NCI-H345 (cell line): ENCODE measurements at regions not wholly inside any gene's neighbourhood (a gene's known extent, or its start where the extent isn't known, plus 50 kb on each side); places are given as distances from the start of the nearest gene placed in this dataset.
A peak's percentile ranks its signal among the peaks of the same experiment; 100 is the strongest.
"Not testable (repeated sequence)": the region's sequence is repeated elsewhere in the genome, so short reads cannot be mapped to it uniquely, and the experiment has no call there.

ENCODE experiments used
- DNase-seq: peaks from one replicate; lab custom pipeline; 2025; lab: John Stamatoyannopoulos, UW

DNA sequence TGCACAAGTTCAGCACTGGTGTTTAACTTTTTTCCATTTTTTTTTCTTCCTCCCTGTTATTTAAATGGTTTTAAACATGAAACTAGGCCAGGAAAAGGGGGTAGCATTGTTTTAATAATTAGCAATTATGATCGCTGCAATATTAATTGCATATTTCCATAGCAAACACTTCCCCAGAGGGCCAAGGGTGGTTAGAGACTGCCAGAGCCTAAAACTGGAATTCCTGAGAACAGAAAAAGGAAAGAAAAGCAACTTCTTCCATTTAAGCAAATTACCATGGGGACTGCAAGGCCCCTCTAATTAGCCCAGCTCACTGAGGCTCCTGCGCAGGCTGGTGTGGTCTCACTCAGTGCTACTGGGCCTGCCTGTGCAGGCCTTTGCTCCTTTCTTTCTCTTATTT, 201.5 kb downstream of the SMAD2 start:
- DNase-seq: no peak

DNA sequence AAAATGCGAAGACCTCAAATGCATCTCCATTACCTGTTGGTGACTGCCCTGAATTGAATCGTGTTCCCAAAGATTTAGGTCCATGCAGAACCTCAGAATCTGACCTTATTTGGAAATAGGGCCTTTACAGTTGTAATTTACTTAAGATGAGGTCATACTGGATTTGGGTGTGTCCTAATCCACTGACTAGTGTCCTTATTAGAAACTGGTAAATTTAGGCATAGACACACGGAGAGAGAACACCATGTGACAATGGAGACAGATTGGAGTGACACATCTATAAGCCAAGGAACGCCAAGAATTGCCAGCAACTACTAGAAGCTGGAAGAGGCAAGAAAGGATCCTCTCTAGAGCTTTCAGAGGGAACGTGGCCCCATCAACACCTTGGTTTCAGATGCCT, 203.1 kb downstream of the SMAD2 start:
- DNase-seq: no peak

DNA sequence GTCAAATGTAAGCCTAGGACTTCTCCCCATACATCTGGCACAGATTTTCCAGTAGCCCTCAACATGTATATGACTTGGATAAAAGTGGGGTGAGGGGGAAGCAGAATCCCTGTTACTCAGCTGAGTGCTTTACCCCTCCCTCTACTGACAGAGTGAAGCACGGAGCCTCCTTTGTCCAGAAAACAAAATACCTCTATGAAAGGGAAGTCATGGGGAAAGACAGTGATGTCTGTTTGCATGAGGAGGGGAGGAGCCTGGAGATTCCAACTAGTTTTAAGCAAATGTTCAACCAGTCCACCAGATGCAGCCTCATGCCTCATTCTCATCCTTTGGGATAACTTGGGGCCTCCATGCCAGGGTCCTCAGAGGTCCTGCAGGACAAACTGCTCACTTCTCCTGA, 203.9 kb downstream of the SMAD2 start:
- DNase-seq: peak; percentile 5

DNA sequence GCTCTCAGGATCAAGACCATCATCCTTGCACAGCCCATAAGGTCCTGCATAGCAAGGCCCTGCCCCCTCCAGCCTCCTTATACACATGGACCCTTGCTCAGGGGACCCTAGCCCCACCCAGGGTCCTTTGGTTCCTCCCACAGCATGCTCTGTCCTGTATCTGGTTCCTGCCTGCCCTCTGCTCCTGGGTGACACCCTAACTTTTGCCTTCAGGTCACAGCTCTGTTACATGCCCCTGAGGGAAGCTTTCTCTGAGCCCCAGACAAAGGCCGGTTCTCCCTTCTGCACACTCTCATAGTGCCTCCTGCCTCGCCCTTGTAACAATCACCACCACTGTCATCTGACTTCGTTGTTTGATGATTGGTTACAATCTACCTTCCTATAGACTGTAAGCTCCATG, 204.8 kb downstream of the SMAD2 start:
- no peak for DNase-seq

DNA sequence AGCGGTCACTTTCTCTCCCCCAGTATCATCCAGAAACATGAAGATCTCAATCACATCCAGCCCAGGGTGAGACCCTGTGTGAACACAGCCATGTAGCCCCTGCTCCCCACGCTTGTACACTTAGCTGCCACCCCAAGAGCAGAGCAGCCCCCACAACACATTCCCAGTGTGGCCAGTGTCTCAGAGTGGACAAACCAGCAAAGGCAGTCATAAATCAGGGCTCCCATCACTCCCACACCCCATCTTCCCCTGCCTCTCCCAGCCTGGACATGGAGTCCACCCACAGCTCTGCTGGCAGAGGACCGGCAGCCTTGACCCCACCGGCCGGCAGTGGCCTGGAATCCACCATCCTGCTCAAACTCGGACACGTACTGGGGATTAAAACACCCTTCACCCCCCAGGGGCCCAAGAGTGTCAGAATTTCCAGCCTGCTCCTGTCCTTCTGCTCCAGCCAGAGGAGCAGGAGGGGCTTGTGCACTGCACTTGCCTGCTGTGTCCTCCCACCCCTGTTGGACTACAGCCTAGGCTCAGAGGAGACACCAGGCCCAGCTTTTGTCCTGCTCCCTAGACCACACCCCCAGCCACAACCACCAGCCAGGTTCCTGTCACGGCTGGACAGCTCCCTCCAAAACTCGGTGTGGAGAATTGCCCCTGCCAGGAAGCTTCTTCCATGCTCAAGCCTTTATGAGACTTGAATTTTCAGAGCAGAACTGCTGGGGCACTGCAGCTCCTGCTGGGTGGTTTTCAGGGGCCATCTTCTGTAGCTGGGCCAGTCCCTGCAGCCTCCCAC, 206.1 kb downstream of the SMAD2 start:
- DNase-seq: no peak

DNA sequence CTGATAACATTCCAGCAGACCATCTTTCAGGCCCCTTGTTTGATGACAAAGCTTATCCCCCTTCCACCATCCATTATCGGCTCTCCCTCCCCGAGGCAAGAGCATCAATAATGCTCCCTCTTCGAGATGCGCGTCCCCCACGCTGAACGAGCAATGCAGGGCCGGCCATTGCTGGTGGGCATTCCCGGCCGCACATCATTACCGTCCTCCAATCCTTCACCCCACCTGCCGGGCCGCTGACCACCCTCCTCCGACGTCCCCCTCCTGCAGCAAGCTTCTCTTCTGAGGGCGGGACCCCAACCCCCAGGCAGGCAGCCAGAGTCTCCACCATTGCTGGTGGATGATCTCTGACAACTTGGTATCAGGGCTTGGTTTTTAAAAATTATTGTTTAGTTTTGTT, 208.6 kb downstream of the SMAD2 start:
- DNase-seq: no peak

DNA sequence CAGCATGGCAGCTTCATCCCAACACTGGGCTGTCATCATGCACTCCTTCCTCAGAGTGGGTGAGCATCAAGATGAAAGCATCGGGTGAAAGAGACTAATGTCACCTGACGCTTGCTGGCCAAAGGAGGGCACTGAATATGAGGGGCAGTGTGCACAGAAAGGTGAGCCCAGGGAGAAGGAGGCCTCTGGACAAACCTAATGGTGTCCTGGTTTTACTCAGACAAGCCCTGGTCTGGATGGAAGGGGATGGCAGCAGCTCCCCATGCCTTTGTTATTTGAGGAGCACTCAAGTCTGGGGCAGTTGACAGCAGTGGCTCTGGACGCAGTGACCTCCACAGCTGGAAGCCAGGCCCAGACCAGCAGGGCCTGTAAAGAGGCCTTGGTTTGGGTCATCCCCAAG, 209.7 kb downstream of the SMAD2 start:
- DNase-seq: no peak

DNA sequence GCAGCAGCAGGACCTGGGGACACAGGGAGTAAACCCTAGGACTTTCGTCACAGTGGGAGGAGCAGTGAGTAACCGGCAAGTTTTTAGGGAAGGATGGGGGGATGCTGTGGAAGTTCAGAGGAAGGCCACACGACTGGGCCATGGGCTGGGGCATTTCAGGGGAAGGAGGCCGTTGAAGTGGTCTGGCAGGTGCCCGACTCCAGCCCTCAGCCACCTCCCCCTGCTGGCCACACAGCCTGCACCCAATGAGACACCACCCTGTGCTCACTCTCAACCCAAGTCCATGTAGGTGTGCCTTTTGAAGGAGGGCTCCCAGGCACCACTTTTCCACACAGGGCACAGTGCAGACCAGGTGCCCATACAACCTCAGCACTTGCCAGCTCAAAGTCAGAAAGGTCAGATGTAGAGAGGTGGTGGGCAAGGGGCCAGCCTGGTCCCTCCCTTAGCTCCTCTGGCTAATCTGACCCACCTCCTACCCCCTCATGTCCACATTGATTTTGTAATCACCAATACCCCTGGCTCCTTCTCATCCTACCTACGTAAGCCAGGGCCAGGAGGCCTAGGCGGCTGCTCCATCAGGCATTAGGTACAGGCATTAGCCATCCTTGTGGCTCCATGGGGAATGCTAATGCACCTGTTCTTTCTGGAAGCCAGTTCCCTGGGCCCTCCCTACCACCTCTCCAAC, 211.2 kb downstream of the SMAD2 start:
- DNase-seq: no peak

DNA sequence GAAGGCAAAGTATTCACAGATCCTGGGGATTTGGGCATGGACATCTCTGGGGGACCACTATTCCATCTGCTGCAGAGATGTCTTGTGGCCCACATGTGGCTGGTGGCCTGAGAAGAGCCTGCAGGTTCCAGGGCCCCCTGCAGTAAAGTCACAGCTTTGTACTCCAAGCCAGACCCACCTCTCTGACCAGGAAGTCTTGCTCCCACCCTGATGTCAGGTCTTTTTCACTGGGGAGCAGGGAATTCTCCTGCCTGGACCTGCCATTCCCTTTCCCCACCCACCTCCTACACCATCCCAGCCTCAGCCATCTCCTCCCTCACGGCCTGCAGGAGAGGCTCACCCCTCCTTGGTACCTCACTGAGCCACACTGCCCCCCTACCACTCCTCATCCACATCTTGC, 211.8 kb downstream of the SMAD2 start:
- DNase-seq: no peak

DNA sequence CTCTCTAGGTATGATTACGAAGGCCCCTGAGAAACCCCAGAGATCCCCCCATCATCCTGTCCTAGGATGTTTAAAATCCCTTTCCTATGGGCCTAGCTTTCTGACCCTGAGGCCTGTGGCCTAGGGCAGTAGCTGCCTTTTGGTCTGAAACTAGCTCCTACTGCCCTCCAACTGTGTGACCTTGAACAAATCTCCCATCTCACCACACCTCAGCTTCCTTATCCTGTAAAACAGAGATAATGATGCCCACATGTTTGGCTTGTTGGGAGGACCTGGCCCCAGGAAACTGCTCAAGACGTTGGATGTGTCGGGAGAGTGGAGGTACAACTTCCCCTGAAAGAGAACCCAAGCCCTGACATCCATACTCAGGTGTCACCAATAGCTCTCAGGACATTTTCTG, 213.2 kb downstream of the SMAD2 start:
- no peak for DNase-seq

DNA sequence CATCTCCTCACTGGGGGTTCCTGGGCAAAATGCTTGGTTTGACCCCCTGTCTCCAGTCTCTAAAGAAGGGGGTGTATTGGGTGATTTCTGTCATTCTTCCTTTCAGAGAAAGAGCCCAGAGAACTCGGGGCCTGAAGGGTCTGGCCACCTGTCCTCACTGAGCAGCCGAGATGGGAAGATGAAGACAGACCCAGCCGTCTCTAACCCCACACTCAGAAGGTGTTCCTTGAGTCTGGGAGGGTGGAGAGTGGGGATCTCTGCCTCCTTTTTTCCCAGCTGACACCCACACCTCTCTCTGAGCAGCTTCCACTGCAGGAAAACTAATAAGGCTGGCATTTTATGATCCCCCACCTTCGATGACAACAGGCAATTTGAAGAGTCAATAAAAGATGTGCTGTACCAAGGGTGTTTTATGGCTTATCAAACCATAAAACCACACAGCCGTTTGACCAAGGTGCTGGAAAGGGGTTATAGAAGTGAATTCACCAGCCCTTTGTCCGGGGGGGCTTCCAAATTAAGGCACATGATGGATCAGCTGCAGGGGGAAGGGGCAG, 213.8 kb downstream of the SMAD2 start:
- DNase-seq: no peak

DNA sequence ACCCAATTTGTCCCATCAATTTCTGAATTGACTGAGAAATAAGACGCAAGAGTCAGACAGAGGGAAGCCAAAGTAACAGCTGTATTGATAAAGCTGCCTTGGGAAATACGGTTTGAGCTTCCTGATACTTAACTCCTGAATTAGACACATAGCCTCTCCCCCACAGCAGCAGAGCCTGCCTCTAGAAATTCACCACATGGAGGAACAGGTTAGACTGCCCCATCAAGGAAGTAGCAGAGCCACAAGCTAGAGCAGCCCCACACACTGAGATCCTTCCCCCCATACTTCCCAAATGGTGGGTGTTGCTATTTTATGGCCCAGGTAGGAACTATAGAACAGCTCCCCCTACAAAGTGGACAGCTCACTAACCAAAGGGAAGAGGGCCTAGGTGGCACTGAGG, 220.0 kb downstream of the SMAD2 start:
- no peak for DNase-seq

DNA sequence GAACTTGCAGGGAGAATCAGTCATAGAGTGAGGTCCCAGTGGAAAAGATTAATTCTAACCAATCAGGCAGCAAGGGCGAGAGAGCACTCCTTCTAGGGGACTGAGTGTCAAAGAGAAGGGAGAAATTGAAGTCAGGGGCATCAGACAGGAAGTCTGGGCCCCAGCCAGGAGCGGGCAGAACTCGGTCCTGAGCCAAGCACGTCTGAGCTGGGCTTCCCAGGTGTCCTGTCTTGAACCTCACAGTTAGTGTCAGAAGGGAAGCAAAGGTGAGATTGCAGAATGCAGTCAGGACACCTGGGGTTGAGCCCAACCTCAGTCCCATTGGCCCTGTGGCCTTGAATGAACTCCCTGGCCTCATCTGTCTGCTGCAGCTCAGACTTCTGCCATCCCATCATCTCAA, 220.9 kb downstream of the SMAD2 start:
- DNase-seq: no peak

DNA sequence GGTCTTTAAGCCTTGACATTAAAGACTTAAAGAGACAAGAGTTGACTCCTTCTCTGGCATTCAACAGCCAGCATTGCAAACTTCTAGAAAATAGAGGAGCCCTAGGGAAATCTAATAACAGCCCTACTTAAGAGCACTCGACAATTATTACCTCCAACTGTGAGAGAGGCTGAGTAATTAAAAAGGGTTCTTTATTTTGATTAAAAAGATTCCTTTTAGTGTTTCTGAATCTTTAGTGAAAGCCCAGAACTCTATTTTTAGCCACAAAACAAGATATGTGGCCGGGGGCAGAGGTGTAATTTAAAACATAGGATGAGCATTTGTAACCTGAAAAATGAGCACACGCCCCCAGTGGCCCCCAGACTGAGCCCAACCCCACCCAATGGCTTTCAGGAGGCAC, 222.3 kb downstream of the SMAD2 start:
- DNase-seq: no peak

DNA sequence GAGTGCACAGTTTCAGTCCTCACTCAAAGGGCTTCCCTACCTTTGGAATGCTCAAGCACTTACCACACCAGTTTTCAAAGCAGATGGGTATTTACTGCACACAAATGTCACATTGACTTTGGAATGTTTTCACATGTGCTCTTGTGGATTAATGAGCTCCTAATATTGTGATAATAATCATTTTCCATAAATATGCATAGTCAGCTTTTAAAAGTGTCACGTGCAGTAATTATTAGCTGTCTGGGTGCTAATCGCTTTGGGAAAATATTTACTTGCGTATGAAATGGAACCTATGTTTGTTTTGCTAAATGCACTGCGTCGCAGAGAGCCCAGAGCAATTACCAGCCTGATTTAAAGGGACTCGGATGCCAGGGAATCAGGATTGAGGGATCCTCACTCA, 229.3 kb downstream of the SMAD2 start:
- DNase-seq: no peak

DNA sequence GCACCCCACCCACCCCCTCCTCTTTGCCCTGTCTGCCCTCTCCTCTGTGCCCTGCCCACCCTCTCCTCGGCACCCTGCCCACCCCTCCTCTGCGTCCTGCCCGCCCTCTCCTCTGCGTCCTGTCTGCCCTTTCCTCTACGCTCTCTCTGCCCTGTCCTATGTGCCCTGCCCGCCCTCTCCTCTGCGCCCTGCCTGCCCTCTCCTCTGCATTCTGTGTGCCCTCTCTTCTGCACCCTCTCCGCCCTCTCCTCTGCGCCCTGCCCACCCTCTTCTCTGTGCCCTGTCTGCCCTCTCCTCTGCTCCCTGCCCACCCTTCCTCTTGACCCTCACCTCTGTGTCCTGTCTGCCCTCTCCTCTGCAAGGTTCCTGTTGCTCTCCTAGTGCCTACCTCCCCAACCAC, 233.6 kb downstream of the SMAD2 start:
- DNase-seq: no peak

DNA sequence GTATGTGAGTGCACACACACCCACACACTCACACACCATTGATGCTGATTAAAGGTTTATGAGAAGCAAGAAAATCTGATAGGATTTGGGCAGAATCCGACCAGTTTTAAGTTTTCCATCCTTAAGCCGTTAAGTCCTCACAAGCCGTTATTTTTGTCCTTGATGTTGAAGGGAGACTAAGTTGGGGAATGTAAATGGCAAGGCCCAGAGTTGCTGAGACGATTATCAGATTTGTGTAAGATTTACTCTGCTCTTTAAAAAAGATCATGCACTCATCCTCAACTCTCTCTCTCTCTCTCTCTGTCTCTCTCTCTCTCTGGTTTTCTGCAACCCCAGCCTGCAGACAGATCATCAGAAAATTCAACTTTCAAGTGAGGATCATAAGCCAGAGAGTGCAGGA, 238.8 kb downstream of the SMAD2 start:
- DNase-seq: no peak

DNA sequence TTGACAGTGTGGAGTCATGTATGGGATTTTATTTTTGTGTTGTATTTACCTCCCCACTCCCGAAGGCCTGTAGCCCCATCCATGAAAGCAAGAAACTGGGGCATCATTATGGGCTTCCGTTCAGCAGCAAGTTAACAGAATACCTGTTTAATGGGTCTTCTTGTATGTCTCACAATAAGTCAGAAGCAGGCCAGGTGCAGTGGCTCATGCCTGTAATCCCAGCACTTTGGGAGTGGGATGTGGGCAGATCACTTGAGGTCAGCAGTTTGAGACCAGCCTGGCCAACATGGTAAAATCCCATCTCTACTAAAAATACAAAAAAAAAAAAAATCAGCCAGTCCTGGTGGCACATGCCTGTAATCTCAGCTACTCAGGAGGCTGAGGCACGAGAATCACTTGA, 239.7 kb downstream of the SMAD2 start:
- not testable (repeated sequence) for DNase-seq

DNA sequence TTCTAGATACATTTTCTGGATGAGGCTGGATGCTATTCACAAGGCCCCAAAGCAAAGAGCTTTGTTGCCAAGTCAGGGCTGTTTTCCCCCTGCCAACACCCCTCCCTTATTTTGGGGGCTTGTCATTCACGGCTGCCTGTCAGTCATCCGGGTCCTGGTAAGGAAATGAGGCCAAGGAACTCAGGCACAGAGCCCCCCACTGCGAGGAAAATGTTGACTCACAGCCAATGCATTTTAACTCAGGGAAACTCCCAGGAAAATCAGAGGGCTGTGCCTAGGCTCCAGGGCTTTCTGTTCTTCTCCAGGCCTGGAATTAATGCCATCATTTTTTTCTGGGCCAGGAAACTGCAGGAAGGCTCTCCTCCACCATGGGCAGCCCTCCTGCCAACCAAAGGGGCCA, 241.1 kb downstream of the SMAD2 start:
- DNase-seq: no peak

DNA sequence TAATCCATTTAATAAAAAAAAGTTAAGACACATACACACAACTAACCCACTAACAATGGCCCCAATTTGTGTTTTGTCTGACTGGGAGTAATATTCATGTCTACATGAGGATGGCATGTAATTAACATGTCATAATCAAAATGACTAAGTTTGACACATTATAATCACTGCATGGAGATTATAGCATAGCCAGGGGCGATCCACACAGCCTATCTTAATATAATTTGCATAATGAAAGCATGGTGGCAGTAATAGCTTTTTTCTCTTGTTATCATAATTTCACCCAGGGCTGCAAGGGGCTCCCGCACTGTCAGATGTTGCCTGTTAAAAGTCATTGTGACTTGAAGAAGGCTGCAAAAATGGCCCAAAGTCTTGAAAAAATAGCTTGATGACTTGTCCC, 243.7 kb downstream of the SMAD2 start:
- DNase-seq: no peak

DNA sequence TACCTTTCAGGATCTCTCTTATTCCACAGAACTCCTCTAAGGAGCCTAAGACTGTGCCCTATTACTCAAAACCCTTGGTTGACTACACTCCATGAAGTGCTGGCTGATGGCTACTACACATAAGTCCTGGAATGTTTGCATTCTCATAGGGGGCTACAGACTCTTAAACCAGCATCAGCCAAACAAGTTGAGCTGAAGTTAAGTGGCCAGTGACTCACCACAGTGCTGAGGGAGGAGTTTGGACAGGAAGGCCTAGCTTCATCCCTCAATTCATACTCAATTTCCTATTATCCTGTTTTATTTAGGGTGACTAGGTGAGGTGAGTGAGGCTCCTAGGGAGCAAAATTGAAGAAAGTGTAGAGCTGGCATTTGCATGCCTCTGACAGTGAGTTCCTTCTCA, 246.7 kb downstream of the SMAD2 start:
- no peak for DNase-seq

DNA sequence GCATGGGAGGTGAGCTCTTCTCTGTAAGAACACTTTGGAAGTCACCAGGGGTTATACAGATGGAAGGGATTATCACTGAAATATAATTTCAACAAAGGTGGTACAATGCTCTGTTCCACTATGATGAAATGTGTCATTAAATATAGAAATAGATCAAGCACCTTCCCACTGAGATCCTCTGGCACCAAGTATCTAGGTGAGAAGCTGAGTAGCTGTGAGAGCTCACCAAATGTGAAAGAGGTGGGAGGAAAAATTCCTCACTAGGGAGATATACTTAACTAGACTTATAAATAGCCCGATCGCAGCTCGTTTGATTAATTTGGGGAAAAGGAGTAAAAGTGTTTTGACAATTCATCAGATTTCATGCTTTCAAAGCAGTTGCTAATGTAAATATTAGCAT, 247.6 kb downstream of the SMAD2 start:
- DNase-seq: no peak

DNA sequence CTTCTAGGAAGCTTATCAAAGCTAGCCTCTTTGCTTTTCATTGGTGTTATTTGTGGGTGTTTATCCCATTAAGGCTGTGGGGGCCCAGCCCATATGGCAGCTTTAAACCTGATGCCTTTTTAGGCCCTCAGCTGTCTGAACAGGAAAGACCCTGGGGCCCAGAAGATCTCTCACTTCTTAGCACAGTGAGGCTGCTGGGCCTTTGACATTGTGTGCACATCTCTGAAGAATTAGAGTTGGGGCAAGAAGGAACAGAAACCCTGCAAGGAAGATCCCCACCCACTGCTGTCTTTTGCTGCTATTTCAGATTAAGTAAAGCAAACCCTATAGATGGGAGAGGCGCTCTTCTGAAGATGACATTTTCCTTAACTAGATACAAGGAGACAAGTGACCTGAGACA, 250.0 kb downstream of the SMAD2 start:
- no peak for DNase-seq

DNA sequence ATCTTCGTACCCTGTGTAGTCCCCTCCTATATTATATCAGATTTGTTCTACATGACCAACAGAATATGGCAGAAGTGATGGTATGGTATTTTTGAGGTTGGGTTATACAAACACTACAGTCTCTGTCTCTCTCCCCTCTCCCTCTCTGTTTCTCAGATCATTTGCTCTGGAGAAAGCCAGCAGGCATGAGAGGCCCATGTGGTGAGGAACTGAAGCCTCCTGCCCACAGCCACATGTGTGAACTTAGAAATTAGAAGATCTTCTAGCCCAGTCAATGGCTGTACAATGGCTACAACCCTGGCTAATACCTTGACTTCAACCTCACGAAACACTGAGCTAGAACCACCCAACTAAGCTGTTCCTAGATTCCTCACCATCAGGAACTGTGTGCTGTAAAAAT, 250.6 kb downstream of the SMAD2 start:
- no peak for DNase-seq
